ENCODE measurements at regions not wholly inside any gene's neighbourhood (a gene's known extent, or its start where the extent isn't known, plus 50 kb on each side); places are given as distances from the start of the nearest gene placed in this dataset.

DNA sequence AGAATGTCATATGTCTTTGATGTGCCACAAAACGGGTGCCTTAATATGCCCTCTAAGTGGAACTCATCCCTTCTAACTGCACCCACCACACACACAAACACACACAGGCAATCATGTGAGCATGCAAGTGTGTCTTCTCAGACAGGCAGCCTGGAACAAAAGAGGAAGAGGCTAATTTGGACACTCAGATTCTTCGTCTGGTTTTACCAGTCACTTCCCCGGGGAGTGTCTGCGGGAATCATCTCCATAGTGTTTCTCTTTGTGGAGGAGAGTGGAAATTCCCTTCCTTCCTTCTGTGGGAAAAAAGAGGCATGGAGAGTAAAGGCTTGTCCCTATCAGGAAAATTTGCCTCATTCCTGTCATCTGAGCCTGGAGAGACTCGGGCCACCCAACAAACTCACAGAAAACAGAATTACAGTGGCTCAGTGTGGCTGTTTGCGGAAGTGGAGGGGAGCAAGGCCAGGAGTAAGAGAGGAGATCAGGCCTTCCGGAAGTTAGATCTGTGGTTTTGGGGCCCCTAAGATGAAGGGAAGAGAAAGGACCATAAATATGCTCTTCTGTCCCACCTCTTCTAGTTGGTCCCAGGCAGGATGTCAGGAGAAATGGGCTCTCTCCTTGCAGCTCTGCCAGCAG, 212.6 kb upstream of the SEMA6D start:
- TF ChIP-seq POLR2AphosphoS5 (IDR thresholded peaks at IDR 0.05; ENCODE audit: low read depth, low read length) (no peak), POLR2A (IDR thresholded peaks at IDR 0.05; ENCODE audit: low read depth, low read length) (no peak), SPI1 (IDR thresholded peaks at IDR 0.05; ENCODE audit: low read depth, low read length) (0 out of 2 replicates have a peak, but pooled peaks have one; percentile 3), PAX5 (IDR thresholded peaks at IDR 0.05; ENCODE audit: insufficient read depth, low read length, severe bottlenecking) (no peak)
